Tibial artery (tissue), 4 donors: ENCODE measurements at regions not wholly inside any gene's neighbourhood (a gene's known extent, or its start where the extent isn't known, plus 50 kb on each side); places are given as distances from the start of the nearest gene placed in this dataset.

ENCODE experiments used
- DNase-seq, 2 donors: peaks; one replicate each; pipeline ENCODE4 v3.0.0-alpha.2; 2019
- H3K27ac ChIP-seq, 2 donors: fragments of 200-600 bp; sonication (generic) in 1 of 2; 1 replicate in 1 of 2; 2 replicates in 1 of 2; pipeline ENCODE4 v1.5.1; 2018 to 2019; ENCODE audit warnings: mild to moderate bottlenecking in 1 of 2
- H3K27me3 ChIP-seq, 2 donors: fragments of 200-600 bp; sonication (generic) in 1 of 2; one replicate each; pipeline versions ENCODE4 v1.5.1 to v1.6.0; 2016 to 2019
- H3K36me3 ChIP-seq, 3 donors: fragments of 200-600 bp; sonication (generic) in 2 of 3; one replicate each; pipeline ENCODE4 v1.5.1; 2016 to 2019; ENCODE audit warnings: mild to moderate bottlenecking in 2 of 3
- H3K4me1 ChIP-seq, 4 donors: fragments of 200-600 bp; sonication (generic) in 2 of 4; 1 replicate in 3 of 4; 2 replicates in 1 of 4; pipeline ENCODE4 v1.5.1; 2016 to 2019
- H3K4me3 ChIP-seq, 2 donors: fragments of 200-600 bp; sonication (generic) in 1 of 2; 1 replicate in 1 of 2; 2 replicates in 1 of 2; pipeline ENCODE4 v1.5.1; 2018 to 2019; ENCODE audit warnings: mild to moderate bottlenecking in 2 of 2
- H3K9me3 ChIP-seq, 3 donors: fragments of 200-600 bp; sonication (generic) in 1 of 3; one replicate each; pipeline ENCODE4 v1.5.1; 2016 to 2019
- intact Hi-C: fragments of 100-400 bp; cut with DNase I; formaldehyde crosslinking; loops from one replicate; pipeline ENCODE4 v1.15.0; 2023; ENCODE audit warnings: low total_unique reads
- TF ChIP-seq, protein P1 (sequence below), 2 experiments: fragments of 200-600 bp in 1 of 2; fragments of 450-650 bp in 1 of 2; IDR thresholded peaks; one replicate each; pipeline ENCODE4 v1.5.1; 2017 to 2019; ENCODE audit warnings: antibody characterized with exemption in 2 of 2, mild to moderate bottlenecking in 1 of 2, moderate library complexity in 1 of 2

DNA sequence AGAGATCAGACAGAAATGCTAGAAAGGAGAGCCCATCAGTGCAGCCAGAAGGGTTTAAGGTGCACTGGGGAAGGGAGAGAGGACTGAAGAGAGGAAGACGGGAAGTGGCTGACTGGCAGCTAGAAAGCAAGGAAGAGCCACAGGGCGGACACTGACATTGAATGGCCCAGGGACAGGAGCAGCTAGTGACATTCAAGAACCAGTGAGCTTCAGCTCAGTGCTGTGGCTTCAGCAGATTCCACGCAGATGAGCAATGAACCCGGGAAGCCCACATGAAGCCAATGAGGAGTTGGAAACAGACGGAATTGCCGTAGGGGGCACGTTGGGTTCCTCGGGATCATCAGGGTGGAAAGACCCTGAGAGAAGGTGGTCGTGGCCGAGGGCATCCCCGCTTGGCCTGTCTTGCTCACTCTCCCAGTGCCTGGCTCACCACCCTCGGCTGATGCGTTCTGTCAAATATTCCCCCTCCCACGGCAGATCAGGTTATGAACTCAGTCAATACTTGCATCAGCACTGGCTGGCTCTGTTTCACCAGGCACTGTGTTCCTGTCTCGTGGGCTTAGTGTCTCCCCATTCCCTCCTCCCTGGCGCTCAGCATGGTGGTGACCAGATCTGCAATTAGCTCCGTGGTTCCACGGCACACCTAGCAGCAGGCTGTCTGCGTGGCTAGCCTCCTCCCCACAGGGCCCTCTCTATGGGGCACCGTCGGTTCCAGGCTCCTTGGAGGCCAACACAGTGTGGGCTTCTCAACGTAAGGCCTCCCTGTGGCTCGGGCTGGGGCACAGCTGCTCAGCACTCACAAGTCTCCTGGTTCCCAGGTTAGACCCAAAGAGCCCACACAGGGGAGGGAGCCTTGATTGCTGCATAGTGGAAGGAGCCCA lies 145.5 kb downstream of the TRIM29 start:
- H3K27me3 ChIP-seq = peaks cover 0 to 20% of the 10 kb centered on the region in 2 donors
- TF ChIP-seq, protein P1, sequence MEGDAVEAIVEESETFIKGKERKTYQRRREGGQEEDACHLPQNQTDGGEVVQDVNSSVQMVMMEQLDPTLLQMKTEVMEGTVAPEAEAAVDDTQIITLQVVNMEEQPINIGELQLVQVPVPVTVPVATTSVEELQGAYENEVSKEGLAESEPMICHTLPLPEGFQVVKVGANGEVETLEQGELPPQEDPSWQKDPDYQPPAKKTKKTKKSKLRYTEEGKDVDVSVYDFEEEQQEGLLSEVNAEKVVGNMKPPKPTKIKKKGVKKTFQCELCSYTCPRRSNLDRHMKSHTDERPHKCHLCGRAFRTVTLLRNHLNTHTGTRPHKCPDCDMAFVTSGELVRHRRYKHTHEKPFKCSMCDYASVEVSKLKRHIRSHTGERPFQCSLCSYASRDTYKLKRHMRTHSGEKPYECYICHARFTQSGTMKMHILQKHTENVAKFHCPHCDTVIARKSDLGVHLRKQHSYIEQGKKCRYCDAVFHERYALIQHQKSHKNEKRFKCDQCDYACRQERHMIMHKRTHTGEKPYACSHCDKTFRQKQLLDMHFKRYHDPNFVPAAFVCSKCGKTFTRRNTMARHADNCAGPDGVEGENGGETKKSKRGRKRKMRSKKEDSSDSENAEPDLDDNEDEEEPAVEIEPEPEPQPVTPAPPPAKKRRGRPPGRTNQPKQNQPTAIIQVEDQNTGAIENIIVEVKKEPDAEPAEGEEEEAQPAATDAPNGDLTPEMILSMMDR (IDR thresholded peaks at IDR 0.05) = no peak
- no peak overlapping the region for H3K4me3 ChIP-seq
- DNase-seq = no peak
- H3K27ac ChIP-seq = no peak overlapping the region
- H3K9me3 ChIP-seq = no peaks in the 10 kb centered on the region
- intact Hi-C loops = no loop called here
- H3K36me3 ChIP-seq = no peaks in the 10 kb centered on the region
- H3K4me1 ChIP-seq = peaks cover 0 to 6% (median 0%) of the 10 kb centered on the region in 4 donors

DNA sequence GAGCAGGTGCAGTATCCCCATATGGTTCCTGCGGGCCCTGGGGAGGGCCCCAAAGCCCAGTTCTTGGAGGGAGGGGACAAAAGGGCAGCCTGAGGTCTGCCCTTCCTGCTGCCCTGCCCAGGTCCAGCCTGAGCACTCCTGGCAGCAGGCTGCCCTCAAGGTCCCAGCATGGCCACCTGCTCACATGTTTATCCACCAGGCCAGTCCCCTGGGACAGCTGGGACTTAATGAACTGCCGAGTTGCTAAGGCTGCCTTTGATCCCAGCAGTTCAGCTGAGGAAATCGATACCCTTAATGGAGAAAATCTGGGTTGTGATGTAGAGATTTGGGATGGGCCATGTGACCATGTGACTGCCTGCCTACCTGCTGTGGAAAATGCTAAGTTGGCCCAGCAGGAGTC lies 146.2 kb downstream of the TRIM29 start:
- Histone ChIP-seq H3K4me1 (peaks cover 0 to 6% (median 0%) of the 10 kb centered on the region in 4 donors), H3K4me3 (no peak overlapping the region), H3K9me3 (no peaks in the 10 kb centered on the region), H3K27me3 (peaks cover 0 to 20% of the 10 kb centered on the region in 2 donors), H3K27ac (no peak overlapping the region), H3K36me3 (no peaks in the 10 kb centered on the region)
- intact Hi-C loops = no loop called here
- TF ChIP-seq, protein P1 (IDR thresholded peaks at IDR 0.05) = no peak
- DNase-seq = no peak

DNA sequence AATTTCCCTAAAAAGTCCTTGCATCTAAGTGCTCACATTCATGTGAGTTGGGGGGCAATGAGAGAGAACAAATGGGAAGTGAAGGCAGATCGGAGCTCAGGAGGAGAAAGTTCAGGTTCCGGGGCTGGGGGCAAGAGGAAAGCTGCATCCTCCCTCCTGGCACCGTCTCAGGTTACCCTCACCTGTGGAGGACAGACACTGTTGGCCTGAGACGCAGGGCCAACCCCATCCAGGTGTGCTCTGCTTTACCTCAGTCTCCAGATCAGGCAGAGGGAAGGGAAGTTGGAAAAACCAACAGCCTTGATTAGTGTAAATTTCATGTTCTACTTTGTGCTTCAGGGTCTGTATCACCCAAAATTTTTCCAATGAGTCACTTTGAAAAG lies 146.9 kb downstream of the TRIM29 start:
- Histone ChIP-seq H3K4me1 (peaks cover 0 to 6% (median 0%) of the 10 kb centered on the region in 4 donors), H3K27ac (no peak overlapping the region), H3K36me3 (no peaks in the 10 kb centered on the region), H3K4me3 (no peak overlapping the region), H3K9me3 (no peaks in the 10 kb centered on the region), H3K27me3 (peaks cover 0 to 19% of the 10 kb centered on the region in 2 donors)
- TF ChIP-seq, protein P1 (IDR thresholded peaks at IDR 0.05) = no peak
- intact Hi-C loops = no loop called here
- no peak for DNase-seq

DNA sequence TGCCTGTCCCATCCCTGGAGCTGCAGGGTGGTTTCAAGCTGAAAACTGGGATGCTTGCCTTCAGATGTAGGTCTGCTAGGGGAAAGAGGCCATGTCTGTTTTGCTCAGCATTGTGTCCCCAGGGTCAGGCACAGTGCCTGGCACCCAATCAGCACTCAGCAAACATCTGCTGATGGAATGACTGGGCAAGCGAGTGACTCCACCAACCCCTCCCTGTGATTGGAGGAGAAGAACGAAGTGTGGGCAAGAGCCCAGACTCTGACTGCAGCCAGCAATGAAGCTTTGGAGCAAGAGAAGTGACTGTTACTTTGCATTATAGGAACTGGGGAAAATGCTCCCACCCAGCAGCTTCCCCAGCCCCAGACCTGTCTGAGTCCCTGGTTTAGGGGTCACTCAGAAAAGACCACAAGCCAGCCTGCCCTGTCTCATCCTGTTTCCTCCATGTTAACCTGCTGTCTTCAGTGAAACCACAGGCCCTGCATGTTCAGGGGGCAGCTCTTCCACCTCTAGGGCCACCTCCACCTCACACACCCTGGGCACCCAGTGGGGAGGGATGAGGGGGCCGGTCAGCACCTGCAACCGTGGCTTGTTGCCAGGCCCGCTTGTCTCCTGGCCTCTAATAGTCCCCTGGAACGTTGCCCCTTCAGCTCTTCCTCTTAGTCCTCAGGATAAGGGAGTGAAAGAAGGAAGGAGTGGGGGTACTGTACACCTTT lies 147.4 kb downstream of the TRIM29 start:
- Histone ChIP-seq H3K27me3 (peaks cover 0 to 14% of the 10 kb centered on the region in 2 donors), H3K4me3 (no peak overlapping the region), H3K27ac (no peak overlapping the region), H3K9me3 (no peaks in the 10 kb centered on the region), H3K36me3 (no peaks in the 10 kb centered on the region), H3K4me1 (peaks cover 0 to 6% (median 0%) of the 10 kb centered on the region in 4 donors)
- no peak for DNase-seq
- intact Hi-C loops = no loop called here
- TF ChIP-seq, protein P1 (IDR thresholded peaks at IDR 0.05) = no peak

DNA sequence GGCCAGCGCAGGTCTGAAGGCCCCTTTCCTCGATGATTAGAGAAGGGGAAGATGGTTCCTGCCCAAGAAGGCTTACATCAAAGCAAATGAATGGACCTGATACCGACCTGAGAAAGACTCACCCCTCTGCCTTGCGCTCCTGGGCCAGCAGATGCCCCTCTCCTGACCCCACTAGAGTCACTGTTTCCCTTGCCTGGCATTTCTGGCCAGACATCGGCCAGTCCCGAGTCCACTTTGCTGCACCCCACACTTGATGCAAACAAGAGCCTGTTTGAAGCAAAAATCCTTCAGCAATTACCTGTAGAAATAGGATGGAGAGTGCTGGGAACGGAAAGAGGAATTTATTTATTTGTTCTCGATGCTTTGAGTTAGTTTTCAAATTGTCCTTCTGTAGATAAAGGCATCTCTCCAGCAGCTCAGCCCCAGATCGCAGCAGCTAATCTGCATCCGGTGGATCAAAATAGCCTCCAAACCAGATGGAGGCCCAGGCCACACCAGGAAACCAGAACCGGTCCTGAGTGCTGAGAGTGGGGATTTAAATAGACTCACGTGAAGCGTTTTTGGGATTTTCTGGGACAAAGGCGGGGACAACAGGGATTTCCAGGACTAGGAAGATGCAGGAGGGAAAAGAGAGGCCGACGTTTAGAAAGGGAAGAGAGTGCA lies 148.6 kb downstream of the TRIM29 start:
- DNase-seq = no peak
- no peak overlapping the region for H3K27ac ChIP-seq
- H3K27me3 ChIP-seq = peaks cover 0 to 15% of the 10 kb centered on the region in 2 donors
- no peaks in the 10 kb centered on the region for H3K36me3 ChIP-seq
- H3K9me3 ChIP-seq = no peaks in the 10 kb centered on the region
- intact Hi-C loops = no loop called here
- H3K4me3 ChIP-seq = no peak overlapping the region
- TF ChIP-seq, protein P1 (IDR thresholded peaks at IDR 0.05) = no peak
- H3K4me1 ChIP-seq = peaks cover 0 to 6% (median 0%) of the 10 kb centered on the region in 4 donors
